ENCODE measurements at regions not wholly inside any gene's neighbourhood (a gene's known extent, or its start where the extent isn't known, plus 50 kb on each side); places are given as distances from the start of the nearest gene placed in this dataset.

DNA sequence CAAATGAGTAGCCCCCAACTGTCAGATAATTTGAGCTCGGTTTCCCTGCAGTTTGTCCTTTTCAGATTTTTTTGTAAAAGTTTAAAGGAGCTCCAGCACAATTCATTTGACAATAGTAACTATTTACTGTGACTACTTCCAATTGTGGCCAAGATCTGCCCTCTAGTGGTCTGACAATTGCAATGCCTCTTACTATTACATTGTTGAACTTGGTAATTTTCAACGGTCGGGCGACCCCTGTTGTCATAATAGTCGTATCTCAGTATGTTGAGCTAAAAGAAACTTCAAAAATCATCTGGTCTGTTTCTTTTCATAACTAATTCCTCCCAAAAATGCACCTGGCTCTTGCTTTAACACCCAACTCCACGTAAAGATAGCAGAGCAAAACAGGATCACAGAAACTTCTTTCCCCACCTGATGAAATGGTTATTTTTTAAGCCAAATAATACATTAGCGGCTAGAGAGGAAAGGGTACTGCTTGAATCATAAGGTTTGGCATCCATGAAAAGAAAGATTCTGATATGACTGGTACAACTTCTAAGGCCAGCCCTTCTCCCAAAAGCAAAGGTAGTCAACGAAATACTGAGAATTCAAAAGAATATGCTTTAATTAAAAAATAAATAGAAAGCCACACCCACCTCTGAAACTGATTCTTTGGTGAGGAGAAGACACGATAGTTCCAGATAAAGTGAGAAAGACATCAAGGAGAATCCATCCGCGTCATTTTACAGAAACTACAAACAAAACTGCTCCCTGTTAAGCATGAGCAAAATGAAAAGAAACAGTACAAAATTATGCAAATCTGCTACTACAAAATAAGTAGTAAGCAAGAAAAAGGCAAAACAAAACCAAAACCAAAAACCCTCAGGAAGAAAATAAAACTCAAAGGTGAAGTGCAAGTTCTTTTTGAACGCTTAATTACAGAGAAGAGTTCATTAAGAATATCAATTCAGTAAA lies 76.9 kb upstream of the HTR4 start:
- TF ChIP-seq CTCF (IDR thresholded peaks at IDR 0.05): peak; percentile 66 to 89 (median 88)
- no peak for TF ChIP-seq POLR2A (IDR thresholded peaks at IDR 0.05)

Measured in esophagus squamous epithelium (tissue), 4 donors.